ENCODE measurements at regions not wholly inside any gene's neighbourhood (a gene's known extent, or its start where the extent isn't known, plus 50 kb on each side); places are given as distances from the start of the nearest gene placed in this dataset.

- no peak for DNase-seq (ENCODE audit: low read depth)
Observed at GRCh38 chr1:56355918-56356317, 223.4 kb downstream of the PLPP3 start.

- no peak for DNase-seq (ENCODE audit: low read depth)
Observed at GRCh38 chr1:56355422-56355821, 223.9 kb downstream of the PLPP3 start.

GRCh38 chr1:56345831-56346230, 233.5 kb downstream of the PLPP3 start:
- no peak for DNase-seq (ENCODE audit: low read depth)

- DNase-seq (ENCODE audit: low read depth) = no peak
Observed at GRCh38 chr1:56340977-56341376, 238.4 kb downstream of the PLPP3 start.

- no peak for DNase-seq (ENCODE audit: low read depth)
Observed at GRCh38 chr1:56339786-56340465, 239.4 kb downstream of the PLPP3 start.

GRCh38 chr1:56339093-56339492, 240.3 kb downstream of the PLPP3 start:
- no peak for DNase-seq (ENCODE audit: low read depth)

GRCh38 chr1:56336982-56337381, 242.4 kb downstream of the PLPP3 start:
- no peak for DNase-seq (ENCODE audit: low read depth)

- DNase-seq (ENCODE audit: low read depth) = no peak
Observed at GRCh38 chr1:56335394-56335793, 244.0 kb downstream of the PLPP3 start.

- DNase-seq (ENCODE audit: low read depth) = no peak
Observed at GRCh38 chr1:56334047-56334446, 245.3 kb downstream of the PLPP3 start.

- DNase-seq (ENCODE audit: low read depth) = no peak
Observed at GRCh38 chr1:56333461-56333860, 245.9 kb downstream of the PLPP3 start.

- peak; percentile 30 for DNase-seq (ENCODE audit: low read depth)
Observed at GRCh38 chr1:56331892-56332567, 247.3 kb downstream of the PLPP3 start.

- no peak for DNase-seq (ENCODE audit: low read depth)
Observed at GRCh38 chr1:56331207-56331891, 248.0 kb downstream of the PLPP3 start.

- peak; percentile 63 for DNase-seq (ENCODE audit: low read depth)
Observed at GRCh38 chr1:56330391-56331026, 248.9 kb downstream of the PLPP3 start.

GRCh38 chr1:56329970-56330369, 249.4 kb downstream of the PLPP3 start:
- DNase-seq (ENCODE audit: low read depth) = no peak

GRCh38 chr1:56327195-56327594, 252.2 kb downstream of the PLPP3 start:
- no peak for DNase-seq (ENCODE audit: low read depth)

GRCh38 chr1:56326056-56326455, 253.3 kb downstream of the PLPP3 start:
- peak; percentile 50 for DNase-seq (ENCODE audit: low read depth)

GRCh38 chr1:56324504-56324903, 254.9 kb downstream of the PLPP3 start:
- DNase-seq (ENCODE audit: low read depth) = no peak

- DNase-seq (ENCODE audit: low read depth) = no peak
Observed at GRCh38 chr1:56322211-56322610, 257.2 kb downstream of the PLPP3 start.

GRCh38 chr1:56321150-56321490, 258.2 kb downstream of the PLPP3 start:
- no peak for DNase-seq (ENCODE audit: low read depth)

- DNase-seq (ENCODE audit: low read depth) = no peak
Observed at GRCh38 chr1:56320464-56321149, 258.8 kb downstream of the PLPP3 start.

GRCh38 chr1:56317722-56318121, 261.6 kb downstream of the PLPP3 start:
- no peak for DNase-seq (ENCODE audit: low read depth)

- DNase-seq (ENCODE audit: low read depth) = peak; percentile 34
Observed at GRCh38 chr1:56315293-56315942, 263.9 kb downstream of the PLPP3 start.

Data from ELR (cell line).